Activated T-cell treated with anti-CD3 and anti-CD28 coated beads, Interleukin-2, amount 50 U/mL, for 24 hours (primary cell): ENCODE measurements at regions not wholly inside any gene's neighbourhood (a gene's known extent, or its start where the extent isn't known, plus 50 kb on each side); places are given as distances from the start of the nearest gene placed in this dataset.
"Not testable (repeated sequence)": the region's sequence is repeated elsewhere in the genome, so short reads cannot be mapped to it uniquely, and the experiment has no call there.

Experiments used
- DNase-seq: peaks from one replicate; pipeline ENCODE4 v3.0.0-alpha.2; 2020
- H3K27ac Mint-ChIP-seq: 2 replicates; pipeline ENCODE4 v1.8.0; 2020; ENCODE audit warnings: mild to moderate bottlenecking, mixed read lengths
- H3K27me3 Mint-ChIP-seq: 2 replicates; pipeline ENCODE4 v1.8.0; 2020; ENCODE audit warnings: mixed read lengths
- H3K36me3 Mint-ChIP-seq: 2 replicates; pipeline ENCODE4 v1.8.0; 2020; ENCODE audit warnings: low read depth, mixed read lengths
- H3K4me1 Mint-ChIP-seq: 2 replicates; pipeline ENCODE4 v1.8.0; 2020; ENCODE audit warnings: low read depth, mixed read lengths
- H3K4me3 Mint-ChIP-seq: 2 replicates; pipeline ENCODE4 v1.8.0; 2020; ENCODE audit warnings: mild to moderate bottlenecking, moderate library complexity, mixed read lengths
- H3K9me3 Mint-ChIP-seq: 2 replicates; pipeline ENCODE4 v1.8.0; 2020; ENCODE audit warnings: mixed read lengths

GRCh38 chr1:232859216-232859615 is 54.0 kb downstream of the MAP10 start:
- no peaks in the 10 kb centered on the region for H3K9me3 Mint-ChIP-seq
- no peak overlapping the region for H3K27ac Mint-ChIP-seq
- peaks cover 2% of the 10 kb centered on the region for H3K27me3 Mint-ChIP-seq
- no peaks in the 10 kb centered on the region for H3K36me3 Mint-ChIP-seq
- H3K4me1 Mint-ChIP-seq: no peaks in the 10 kb centered on the region
- H3K4me3 Mint-ChIP-seq: no peak overlapping the region
- no peak for DNase-seq

GRCh38 chr1:232861107-232861506 is 55.9 kb downstream of the MAP10 start:
- no peak overlapping the region for H3K4me3 Mint-ChIP-seq
- H3K27ac Mint-ChIP-seq: no peak overlapping the region
- no peak for DNase-seq
- H3K9me3 Mint-ChIP-seq: no peaks in the 10 kb centered on the region
- H3K27me3 Mint-ChIP-seq: no peaks in the 10 kb centered on the region
- no peaks in the 10 kb centered on the region for H3K4me1 Mint-ChIP-seq
- no peaks in the 10 kb centered on the region for H3K36me3 Mint-ChIP-seq

GRCh38 chr1:232863544-232864275 is 58.5 kb downstream of the MAP10 start:
- Mint-ChIP-seq H3K27me3 (no peaks in the 10 kb centered on the region), H3K27ac (no peak overlapping the region), H3K36me3 (no peaks in the 10 kb centered on the region), H3K4me1 (no peaks in the 10 kb centered on the region), H3K4me3 (no peak overlapping the region), H3K9me3 (no peaks in the 10 kb centered on the region)
- no peak for DNase-seq

- H3K36me3 Mint-ChIP-seq: no peaks in the 10 kb centered on the region
- no peaks in the 10 kb centered on the region for H3K9me3 Mint-ChIP-seq
- no peak overlapping the region for H3K27ac Mint-ChIP-seq
- H3K27me3 Mint-ChIP-seq: no peaks in the 10 kb centered on the region
- H3K4me1 Mint-ChIP-seq: peaks cover under 1% of the 10 kb centered on the region
- no peak overlapping the region for H3K4me3 Mint-ChIP-seq
- DNase-seq: no peak
These were observed 60.1 kb downstream of the MAP10 start for GRCh38 chr1:232865102-232865931.

- no peaks in the 10 kb centered on the region for H3K36me3 Mint-ChIP-seq
- H3K27me3 Mint-ChIP-seq: peaks cover 4% of the 10 kb centered on the region
- no peak overlapping the region for H3K27ac Mint-ChIP-seq
- no peak for DNase-seq
- no peaks in the 10 kb centered on the region for H3K9me3 Mint-ChIP-seq
- H3K4me3 Mint-ChIP-seq: no peak overlapping the region
- H3K4me1 Mint-ChIP-seq: peaks cover 8% of the 10 kb centered on the region
These were observed 63.7 kb downstream of the MAP10 start for GRCh38 chr1:232868793-232869491.

- not testable (repeated sequence) for DNase-seq, H3K27ac Mint-ChIP-seq, H3K27me3 Mint-ChIP-seq, H3K36me3 Mint-ChIP-seq, H3K4me1 Mint-ChIP-seq, H3K9me3 Mint-ChIP-seq, H3K4me3 Mint-ChIP-seq
These were observed 66.2 kb downstream of the MAP10 start for GRCh38 chr1:232871291-232871969.

GRCh38 chr1:232872284-232872683 is 67.1 kb downstream of the MAP10 start:
- Mint-ChIP-seq H3K27me3 (peaks cover 9% of the 10 kb centered on the region), H3K4me1 (peaks cover 16% of the 10 kb centered on the region), H3K9me3 (no peaks in the 10 kb centered on the region), H3K36me3 (no peaks in the 10 kb centered on the region), H3K27ac (no peak overlapping the region), H3K4me3 (no peak overlapping the region)
- DNase-seq: no peak

GRCh38 chr1:232872738-232873137 is 67.5 kb downstream of the MAP10 start:
- peaks cover 9% of the 10 kb centered on the region for H3K27me3 Mint-ChIP-seq
- no peak overlapping the region for H3K27ac Mint-ChIP-seq
- no peak for DNase-seq
- H3K9me3 Mint-ChIP-seq: no peaks in the 10 kb centered on the region
- H3K4me3 Mint-ChIP-seq: no peak overlapping the region
- peaks cover 16% of the 10 kb centered on the region for H3K4me1 Mint-ChIP-seq
- H3K36me3 Mint-ChIP-seq: no peaks in the 10 kb centered on the region

- Mint-ChIP-seq H3K4me3 (no peak overlapping the region), H3K4me1 (peaks cover 16% of the 10 kb centered on the region), H3K36me3 (no peaks in the 10 kb centered on the region), H3K9me3 (no peaks in the 10 kb centered on the region), H3K27ac (no peak overlapping the region), H3K27me3 (peaks cover 9% of the 10 kb centered on the region)
- DNase-seq: no peak
These were observed 68.2 kb downstream of the MAP10 start for GRCh38 chr1:232873412-232873811.

- no peak for DNase-seq
- Mint-ChIP-seq H3K36me3 (no peaks in the 10 kb centered on the region), H3K27ac (no peak overlapping the region), H3K4me3 (no peak overlapping the region), H3K9me3 (no peaks in the 10 kb centered on the region), H3K27me3 (peaks cover 9% of the 10 kb centered on the region), H3K4me1 (peaks cover 16% of the 10 kb centered on the region)
These were observed 68.7 kb downstream of the MAP10 start for GRCh38 chr1:232873931-232874330.

GRCh38 chr1:232875536-232875935 is 70.3 kb downstream of the MAP10 start:
- Mint-ChIP-seq H3K27me3 (peaks cover 11% of the 10 kb centered on the region), H3K4me3 (no peak overlapping the region)

GRCh38 chr1:232876506-232877364 is 71.5 kb downstream of the MAP10 start:
- no peak for DNase-seq
- peaks cover 7% of the 10 kb centered on the region for H3K4me1 Mint-ChIP-seq
- no peaks in the 10 kb centered on the region for H3K9me3 Mint-ChIP-seq
- peaks cover 8% of the 10 kb centered on the region for H3K27me3 Mint-ChIP-seq
- no peaks in the 10 kb centered on the region for H3K36me3 Mint-ChIP-seq
- peak overlapping the region; percentile 65 for H3K27ac Mint-ChIP-seq
- H3K4me3 Mint-ChIP-seq: peak overlapping the region; percentile 10

More at GRCh38 chr1:232875536-232875935, 70.3 kb downstream of the MAP10 start:
- no peak overlapping the region for H3K27ac Mint-ChIP-seq
- no peak for DNase-seq
- H3K4me1 Mint-ChIP-seq: peaks cover 13% of the 10 kb centered on the region
- H3K9me3 Mint-ChIP-seq: no peaks in the 10 kb centered on the region
- no peaks in the 10 kb centered on the region for H3K36me3 Mint-ChIP-seq

- Mint-ChIP-seq H3K9me3 (no peaks in the 10 kb centered on the region), H3K4me3 (no peak overlapping the region), H3K27me3 (peaks cover 8% of the 10 kb centered on the region), H3K27ac (no peak overlapping the region), H3K36me3 (no peaks in the 10 kb centered on the region), H3K4me1 (peaks cover 7% of the 10 kb centered on the region)
- DNase-seq: no peak
These were observed 72.3 kb downstream of the MAP10 start for GRCh38 chr1:232877365-232878028.
